ENCODE measurements at regions not wholly inside any gene's neighbourhood (a gene's known extent, or its start where the extent isn't known, plus 50 kb on each side); places are given as distances from the start of the nearest gene placed in this dataset.

DNA sequence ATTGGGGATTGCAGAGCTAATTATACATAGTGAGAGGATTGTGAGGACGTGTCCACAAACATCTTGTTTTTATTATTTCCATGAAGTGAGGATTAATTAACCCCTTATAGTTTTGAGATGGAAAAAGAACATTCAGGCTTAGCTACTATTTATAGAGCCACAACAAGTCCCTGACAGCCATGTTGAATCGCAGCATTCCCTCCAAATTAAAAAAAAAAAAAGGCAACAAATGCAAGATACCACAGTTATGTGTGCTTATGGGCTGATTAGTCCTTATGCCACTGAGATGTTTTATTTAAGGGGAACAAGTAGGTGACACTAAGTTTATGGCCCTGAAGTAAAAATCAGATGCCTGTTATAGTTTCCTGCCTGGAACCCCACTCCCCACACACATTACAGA, 350.3 kb downstream of the GPAM start:
- TF ChIP-seq, protein P1, sequence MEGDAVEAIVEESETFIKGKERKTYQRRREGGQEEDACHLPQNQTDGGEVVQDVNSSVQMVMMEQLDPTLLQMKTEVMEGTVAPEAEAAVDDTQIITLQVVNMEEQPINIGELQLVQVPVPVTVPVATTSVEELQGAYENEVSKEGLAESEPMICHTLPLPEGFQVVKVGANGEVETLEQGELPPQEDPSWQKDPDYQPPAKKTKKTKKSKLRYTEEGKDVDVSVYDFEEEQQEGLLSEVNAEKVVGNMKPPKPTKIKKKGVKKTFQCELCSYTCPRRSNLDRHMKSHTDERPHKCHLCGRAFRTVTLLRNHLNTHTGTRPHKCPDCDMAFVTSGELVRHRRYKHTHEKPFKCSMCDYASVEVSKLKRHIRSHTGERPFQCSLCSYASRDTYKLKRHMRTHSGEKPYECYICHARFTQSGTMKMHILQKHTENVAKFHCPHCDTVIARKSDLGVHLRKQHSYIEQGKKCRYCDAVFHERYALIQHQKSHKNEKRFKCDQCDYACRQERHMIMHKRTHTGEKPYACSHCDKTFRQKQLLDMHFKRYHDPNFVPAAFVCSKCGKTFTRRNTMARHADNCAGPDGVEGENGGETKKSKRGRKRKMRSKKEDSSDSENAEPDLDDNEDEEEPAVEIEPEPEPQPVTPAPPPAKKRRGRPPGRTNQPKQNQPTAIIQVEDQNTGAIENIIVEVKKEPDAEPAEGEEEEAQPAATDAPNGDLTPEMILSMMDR (IDR thresholded peaks at IDR 0.05), result no peak
- TF ChIP-seq EZH2 (IDR thresholded peaks at IDR 0.05; ENCODE audit: borderline replicate concordance, insufficient read depth, low read depth, low read length, poor library complexity, severe bottlenecking), result no peak
